ENCODE measurements at regions not wholly inside any gene's neighbourhood (a gene's known extent, or its start where the extent isn't known, plus 50 kb on each side); places are given as distances from the start of the nearest gene placed in this dataset.
A peak's percentile ranks its signal among the peaks of the same experiment; 100 is the strongest.

- Histone ChIP-seq H3K9me1 (ENCODE audit: control insufficient read depth, insufficient read depth, low read length) (no peaks in the 10 kb centered on the region), H3K27ac (ENCODE audit: extremely low read depth, low read depth, low read length) (no peak overlapping the region), H3K4me3 (no peak overlapping the region), H3K9ac (ENCODE audit: insufficient read depth in 1 of 2, low read depth in 2 of 2, low read length in 2 of 2) (no peak overlapping the region), H3K36me3 (ENCODE audit: control insufficient read depth, insufficient read depth, low read length) (no peaks in the 10 kb centered on the region), H3K9me3 (replicated peaks; ENCODE audit: control insufficient read depth, insufficient read depth, low read depth, low read length) (no peaks in the 10 kb centered on the region), H3K4me1 (replicated peaks in 1 of 2; ENCODE audit: control insufficient read depth in 2 of 2, insufficient read depth in 2 of 2, low read length in 2 of 2) (peaks cover 3 to 12% of the 10 kb centered on the region in 2 experiments; a peak in 4 of 5 replicates), H3K27me3 (ENCODE audit: control insufficient read depth in 2 of 2, insufficient read depth in 2 of 2, low read length in 2 of 2) (no peaks in the 10 kb centered on the region), H4K20me1 (replicated peaks; ENCODE audit: control insufficient read depth, insufficient read depth, low read length) (no peaks in the 10 kb centered on the region), H3K79me2 (ENCODE audit: control insufficient read depth, insufficient read depth, low read length) (no peaks in the 10 kb centered on the region), H2AFZ (ENCODE audit: low read depth, low read length) (no peak overlapping the region), H3K4me2 (ENCODE audit: insufficient read depth, low read length) (no peak overlapping the region)
- no TSS peak for BruUV-seq (replicated peaks)
- POLR2A ChIA-PET: interaction anchor here (0.7 to 2.1 kb wide), 2 partner anchors 15 to 87 kb away, joined by 3 to 8 read pairs; no protein-coding TSS in a partner anchor
- WGBS (ENCODE audit: insufficient coverage, low coverage, missing lambda C conversion rate): 55% methylated on average over 9 of the region's 9 CpGs
- DNase-seq (ENCODE audit: extremely low read depth in 1 of 4, low spot score in 3 of 4): no peak
- TF ChIP-seq TRIM24 (IDR thresholded peaks at IDR 0.05) (peak; percentile 40 to 65; a peak in 2 of 4 replicates), ADNP (tag; IDR thresholded peaks at IDR 0.05) (peak; percentile 50; the same call in 1 of the 2 replicates), TRIM25 (IDR thresholded peaks at IDR 0.05; ENCODE audit: borderline replicate concordance) (no peak), ZBTB2 (IDR thresholded peaks at IDR 0.05) (no peak), ZNF316 (IDR thresholded peaks at IDR 0.05) (peak; percentile 85), TRIM28 (IDR thresholded peaks at IDR 0.05) (peak; percentile 90), ZNF778 (CRISPR knock-in tag; IDR thresholded peaks at IDR 0.05) (no peak), COPS2 (conservative IDR thresholded peaks at IDR 0.05) (no peak), EGR1 (conservative IDR thresholded peaks at IDR 0.05) (peak; percentile 51)
- in situ Hi-C loops (cut with MboI): no loop called here
- intact Hi-C loops (cut with micrococcal nuclease): no loop called here
- CTCF ChIA-PET (ENCODE audit: low intra/inter-chr PET ratio): no interaction called here
- FAIRE-seq: no peak
- ATAC-seq: no peak
Observed at GRCh38 chr1:234990874-234991801, 137.5 kb downstream of the TOMM20 start.

Measured in K562 (cell line).